Neural crest cell (in vitro differentiated cells): ENCODE measurements at regions not wholly inside any gene's neighbourhood (a gene's known extent, or its start where the extent isn't known, plus 50 kb on each side); places are given as distances from the start of the nearest gene placed in this dataset.

Source experiments
- DNase-seq: peaks from one replicate; pipeline ENCODE4 v3.0.0; 2021; ENCODE audit warnings: low read depth, mixed read lengths, low spot score
- H3K27ac Mint-ChIP-seq: one replicate; pipeline ENCODE4 v1.8.0; 2021; ENCODE audit warnings: mild to moderate bottlenecking, mixed read lengths; ENCODE audit not compliant: unreplicated experiment
- H3K27me3 Mint-ChIP-seq: 2 replicates; pipeline ENCODE4 v1.8.0; 2021; ENCODE audit warnings: low read depth, mild to moderate bottlenecking, mixed read lengths
- H3K36me3 Mint-ChIP-seq: 2 replicates; pipeline ENCODE4 v1.8.0; 2021; ENCODE audit warnings: low read depth, mild to moderate bottlenecking, mixed read lengths
- H3K4me1 Mint-ChIP-seq: 2 replicates; pipeline ENCODE4 v1.8.0; 2021; ENCODE audit warnings: mixed read lengths
- H3K4me3 Mint-ChIP-seq: one replicate; pipeline ENCODE4 v1.8.0; 2021; ENCODE audit warnings: mild to moderate bottlenecking, mixed read lengths
- H3K9me3 Mint-ChIP-seq: 2 replicates; pipeline ENCODE4 v1.8.0; 2021; ENCODE audit warnings: mixed read lengths
- CTCF ChIP-seq: fragments of 200-600 bp; sonication (generic); conservative IDR thresholded peaks from 2 replicates; pipeline ENCODE4 v1.5.0; 2021; ENCODE audit warnings: antibody characterized with exemption, mild to moderate bottlenecking

DNA sequence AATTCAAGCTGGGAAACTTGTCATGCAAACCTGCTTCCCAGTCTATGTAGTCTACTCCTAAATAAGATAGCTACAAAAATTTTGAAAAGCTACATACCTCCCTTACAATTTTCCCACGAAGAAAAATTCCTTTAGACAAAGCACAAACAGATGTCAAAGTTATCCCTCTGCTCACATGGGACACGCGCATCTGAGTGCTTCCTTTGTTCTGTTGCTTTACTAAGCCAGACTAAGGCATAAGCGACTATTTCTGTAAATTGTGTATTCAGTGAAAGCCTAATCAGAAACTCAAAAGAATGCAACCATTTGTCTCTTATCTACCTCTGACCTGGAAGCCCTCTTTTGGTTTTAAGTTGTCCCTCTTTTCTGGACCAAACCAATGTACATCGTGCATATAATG is 583.7 kb upstream of the B3GAT1 start:
- Mint-ChIP-seq H3K4me1 (peaks cover 21% of the 10 kb centered on the region), H3K27ac (no peak overlapping the region), H3K9me3 (no peaks in the 10 kb centered on the region), H3K36me3 (no peaks in the 10 kb centered on the region), H3K27me3 (no peaks in the 10 kb centered on the region), H3K4me3 (no peak overlapping the region)
- DNase-seq = no peak
- no peak for TF ChIP-seq CTCF

DNA sequence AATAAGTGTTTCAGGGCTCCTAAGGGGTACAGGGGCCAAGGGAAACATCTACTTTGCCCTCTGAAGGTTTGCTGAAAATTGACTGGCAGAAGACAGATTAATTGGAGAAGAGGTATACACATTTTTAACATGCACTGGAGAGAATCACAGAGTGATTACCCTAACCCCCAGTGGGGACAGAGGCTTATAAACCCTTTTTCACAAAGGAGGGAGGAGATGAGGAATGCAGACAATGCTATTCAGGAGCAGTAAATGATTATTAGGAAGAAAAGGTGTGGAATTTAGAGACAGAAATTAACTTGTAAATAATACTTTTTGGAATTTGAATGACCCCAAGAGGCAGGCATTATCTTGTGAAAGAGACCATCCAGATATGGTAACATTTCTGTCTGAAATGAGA is 582.4 kb upstream of the B3GAT1 start:
- Mint-ChIP-seq H3K27me3 (no peaks in the 10 kb centered on the region), H3K36me3 (no peaks in the 10 kb centered on the region), H3K4me3 (no peak overlapping the region), H3K4me1 (peaks cover 26% of the 10 kb centered on the region), H3K27ac (no peak overlapping the region), H3K9me3 (no peaks in the 10 kb centered on the region)
- TF ChIP-seq CTCF = no peak
- DNase-seq = no peak

DNA sequence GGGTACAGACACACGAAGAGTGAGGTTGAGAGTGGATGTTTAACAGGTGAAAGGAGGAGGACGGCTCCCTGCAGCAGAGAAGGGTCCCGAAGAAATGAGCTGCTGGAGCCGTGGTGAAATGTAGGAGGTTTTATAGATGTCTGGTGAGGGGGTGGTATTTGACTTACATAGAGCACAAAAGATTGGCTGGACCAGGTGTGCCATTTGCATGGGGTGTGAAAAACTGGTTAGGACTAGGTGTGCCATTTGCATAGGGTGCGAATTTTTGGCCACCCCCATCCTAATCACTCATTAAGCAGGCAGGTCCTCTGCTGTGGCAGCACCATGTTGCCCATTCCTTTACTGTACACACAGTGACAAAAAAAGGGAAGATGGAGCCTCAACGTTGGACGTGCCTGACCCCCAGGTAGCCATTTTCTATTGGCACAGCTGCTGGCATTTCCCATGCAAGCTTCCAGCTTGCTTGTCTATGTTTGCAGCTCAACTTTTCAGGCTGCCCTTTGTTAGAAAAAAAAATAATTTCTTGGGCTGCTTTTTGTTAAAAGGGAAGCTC is 581.7 kb upstream of the B3GAT1 start:
- TF ChIP-seq CTCF = no peak
- no peaks in the 10 kb centered on the region for H3K36me3 Mint-ChIP-seq
- H3K27ac Mint-ChIP-seq = no peak overlapping the region
- H3K4me3 Mint-ChIP-seq = no peak overlapping the region
- H3K4me1 Mint-ChIP-seq = peaks cover 27% of the 10 kb centered on the region
- no peaks in the 10 kb centered on the region for H3K27me3 Mint-ChIP-seq
- no peaks in the 10 kb centered on the region for H3K9me3 Mint-ChIP-seq
- DNase-seq = no peak

DNA sequence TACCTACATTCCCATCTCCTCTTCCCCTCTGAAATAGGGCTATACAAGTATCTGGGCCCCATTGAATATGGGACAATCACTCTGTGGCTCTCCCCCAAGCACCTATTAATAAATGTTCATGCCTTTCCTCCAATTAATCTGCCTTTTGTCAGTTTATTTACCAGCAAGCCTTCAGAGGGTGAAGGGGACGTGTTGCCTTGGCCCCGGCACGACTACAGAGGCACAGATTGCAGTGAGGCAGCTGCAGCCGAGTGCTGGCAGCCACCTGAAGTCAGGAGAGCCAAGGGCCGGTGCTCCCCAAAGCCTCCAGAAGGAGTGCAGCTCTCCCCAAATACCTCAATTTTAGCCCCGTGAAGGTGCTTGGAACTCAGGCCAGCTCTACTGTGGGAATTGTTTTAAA is 580.9 kb upstream of the B3GAT1 start:
- no peak for TF ChIP-seq CTCF
- no peak for DNase-seq
- no peak overlapping the region for H3K4me3 Mint-ChIP-seq

DNA sequence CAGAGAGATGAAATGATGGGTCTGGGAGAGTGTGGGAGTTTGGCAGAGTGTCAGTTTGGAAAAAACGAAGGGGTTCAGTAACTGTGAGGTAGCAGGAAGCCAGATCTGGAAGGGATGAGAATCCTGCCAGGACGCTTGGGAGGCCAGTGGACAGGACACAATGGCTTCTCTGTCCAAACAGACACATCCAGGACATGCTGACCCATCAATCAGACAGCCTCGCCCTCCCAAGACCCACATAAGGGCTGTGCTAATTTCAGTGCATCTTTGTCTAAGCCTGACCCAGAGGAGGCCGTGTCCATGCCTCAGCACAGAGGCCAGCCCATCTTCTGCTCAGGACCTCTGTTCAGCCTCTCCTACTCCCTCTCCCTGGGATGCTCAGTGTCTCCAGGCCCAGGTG is 576.5 kb upstream of the B3GAT1 start:
- Mint-ChIP-seq H3K27me3 (peaks cover 2% of the 10 kb centered on the region), H3K4me3 (no peak overlapping the region), H3K9me3 (no peaks in the 10 kb centered on the region), H3K4me1 (peaks cover 18% of the 10 kb centered on the region), H3K27ac (peak overlapping the region; percentile 58), H3K36me3 (no peaks in the 10 kb centered on the region)
- no peak for TF ChIP-seq CTCF
- DNase-seq = peak; percentile 11

More for the DNA sequence above, 580.9 kb upstream of the B3GAT1 start:
- Mint-ChIP-seq H3K27me3 (no peaks in the 10 kb centered on the region), H3K36me3 (no peaks in the 10 kb centered on the region), H3K4me1 (peaks cover 35% of the 10 kb centered on the region), H3K27ac (no peak overlapping the region), H3K9me3 (no peaks in the 10 kb centered on the region)

DNA sequence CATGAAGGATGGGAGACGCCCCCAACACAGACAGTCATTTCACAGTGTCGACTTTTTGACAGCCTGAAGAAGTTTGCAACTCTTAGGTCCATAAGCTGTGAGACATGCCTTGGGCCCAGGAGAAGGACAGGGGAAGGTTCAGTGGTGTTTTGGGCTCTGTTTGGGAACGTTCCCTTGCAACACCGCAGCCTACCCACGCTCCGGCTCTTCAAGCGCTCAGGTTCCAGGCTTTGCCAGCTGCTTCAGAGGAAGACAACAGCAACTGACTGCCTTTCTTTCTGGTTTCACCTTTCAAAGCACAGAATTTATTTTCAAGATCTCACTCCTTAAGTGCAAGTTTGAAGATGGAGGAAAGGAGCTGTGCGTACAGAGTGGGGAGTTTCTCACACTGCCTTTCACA is 575.8 kb upstream of the B3GAT1 start:
- no peak for DNase-seq
- H3K36me3 Mint-ChIP-seq = no peaks in the 10 kb centered on the region
- peaks cover 2% of the 10 kb centered on the region for H3K27me3 Mint-ChIP-seq
- H3K9me3 Mint-ChIP-seq = no peaks in the 10 kb centered on the region
- H3K4me1 Mint-ChIP-seq = peaks cover 18% of the 10 kb centered on the region
- H3K4me3 Mint-ChIP-seq = no peak overlapping the region
- no peak for TF ChIP-seq CTCF
- H3K27ac Mint-ChIP-seq = no peak overlapping the region
